ENCODE measurements at regions not wholly inside any gene's neighbourhood (a gene's known extent, or its start where the extent isn't known, plus 50 kb on each side); places are given as distances from the start of the nearest gene placed in this dataset.
A peak's percentile ranks its signal among the peaks of the same experiment; 100 is the strongest.

GRCh38 chr5:74408150-74409043 is 232.1 kb downstream of the ENC1 start:
- 55 to 100% (median 77%) methylated on average over 2 to 7 of the region's 7 CpGs for WGBS, 10 experiments
- Histone ChIP-seq H3K4me3 (no peak overlapping the region), H3K27ac (no peak overlapping the region), H3K4me1 (replicated peaks in 1 of 2) (peaks cover 15 to 36% of the 10 kb centered on the region in 2 donors)
- no peak for ATAC-seq (replicated peaks in 6 of 8)
- in situ Hi-C loops (cut with MboI; ENCODE audit: low pct_unique_long_range_greater_than_20kb in 2 of 9, low sequenced_read_pairs in 9 of 9, unreplicated experiment in 9 of 9): no loop called here

GRCh38 chr5:74407701-74408100 is 232.8 kb downstream of the ENC1 start:
- no peak for ATAC-seq (replicated peaks in 6 of 8)
- in situ Hi-C loops (cut with MboI; ENCODE audit: low pct_unique_long_range_greater_than_20kb in 2 of 9, low sequenced_read_pairs in 9 of 9, unreplicated experiment in 9 of 9): no loop called here
- 0 to 100% (median 93%) methylated on average over 1 of the region's 1 CpG; no CpG with 5 or more reads in 3 of the 10 experiments for WGBS, 10 experiments
- H3K4me3 ChIP-seq: no peak overlapping the region
- H3K4me1 ChIP-seq (replicated peaks in 1 of 2): peaks cover 14 to 36% of the 10 kb centered on the region in 2 donors
- H3K27ac ChIP-seq: no peak overlapping the region

GRCh38 chr5:74406844-74407243 is 233.7 kb downstream of the ENC1 start:
- peaks cover 7 to 28% of the 10 kb centered on the region in 2 donors for H3K4me1 ChIP-seq (replicated peaks in 1 of 2)
- no peak for ATAC-seq (replicated peaks in 6 of 8)
- no peak overlapping the region for H3K27ac ChIP-seq
- in situ Hi-C loops (cut with MboI; ENCODE audit: low pct_unique_long_range_greater_than_20kb in 2 of 9, low sequenced_read_pairs in 9 of 9, unreplicated experiment in 9 of 9): no loop called here
- 58 to 88% (median 75%) methylated on average over 3 of the region's 3 CpGs; no CpG with 5 or more reads in 3 of the 10 experiments for WGBS, 10 experiments
- H3K4me3 ChIP-seq: no peak overlapping the region

- Histone ChIP-seq H3K4me3 (no peak overlapping the region), H3K27ac (no peak overlapping the region), H3K4me1 (replicated peaks in 1 of 2) (peaks cover 4 to 19% of the 10 kb centered on the region in 2 donors)
- in situ Hi-C loops (cut with MboI; ENCODE audit: low pct_unique_long_range_greater_than_20kb in 2 of 9, low sequenced_read_pairs in 9 of 9, unreplicated experiment in 9 of 9): no loop called here
- ATAC-seq (replicated peaks in 6 of 8): no peak
- 60 to 100% (median 84%) methylated on average over 1 to 4 of the region's 4 CpGs; no CpG with 5 or more reads in 1 of the 10 experiments for WGBS, 10 experiments
Observed at GRCh38 chr5:74405593-74405992, 234.9 kb downstream of the ENC1 start.

GRCh38 chr5:74404574-74405508 is 235.7 kb downstream of the ENC1 start:
- Histone ChIP-seq H3K4me1 (replicated peaks in 1 of 2) (peaks cover 4 to 17% of the 10 kb centered on the region in 2 donors), H3K4me3 (no peak overlapping the region), H3K27ac (no peak overlapping the region)
- 34 to 100% (median 86%) methylated on average over 1 to 4 of the region's 4 CpGs for WGBS, 10 experiments
- ATAC-seq (replicated peaks in 6 of 8): peak in 1 of 8 experiments; percentile 35
- in situ Hi-C loops (cut with MboI; ENCODE audit: low pct_unique_long_range_greater_than_20kb in 2 of 9, low sequenced_read_pairs in 9 of 9, unreplicated experiment in 9 of 9): no loop called here

- 83 to 100% (median 94%) methylated on average over 1 to 2 of the region's 2 CpGs; no CpG with 5 or more reads in 5 of the 10 experiments for WGBS, 10 experiments
- Histone ChIP-seq H3K27ac (no peak overlapping the region), H3K4me1 (replicated peaks in 1 of 2) (peaks cover 4 to 17% of the 10 kb centered on the region in 2 donors), H3K4me3 (no peak overlapping the region)
- no peak for ATAC-seq (replicated peaks in 6 of 8)
- in situ Hi-C loops (cut with MboI; ENCODE audit: low pct_unique_long_range_greater_than_20kb in 2 of 9, low sequenced_read_pairs in 9 of 9, unreplicated experiment in 9 of 9): no loop called here
Observed at GRCh38 chr5:74403771-74404170, 236.8 kb downstream of the ENC1 start.

- ATAC-seq (replicated peaks in 6 of 8): peak in 5 of 8 experiments; percentile 59 to 100 (median 64)
- WGBS, 10 experiments: 20 to 100% (median 73%) methylated on average over 1 to 4 of the region's 4 CpGs; no CpG with 5 or more reads in 1 of the 10 experiments
- H3K4me3 ChIP-seq: no peak overlapping the region
- no peak overlapping the region for H3K27ac ChIP-seq
- in situ Hi-C loops (cut with MboI; ENCODE audit: low pct_unique_long_range_greater_than_20kb in 2 of 9, low sequenced_read_pairs in 9 of 9, unreplicated experiment in 9 of 9): no loop called here
- H3K4me1 ChIP-seq (replicated peaks in 1 of 2): peaks cover 4 to 10% of the 10 kb centered on the region in 2 donors
Observed at GRCh38 chr5:74402553-74402952, 238.0 kb downstream of the ENC1 start.

GRCh38 chr5:74401946-74402320 is 238.6 kb downstream of the ENC1 start:
- peaks cover 5 to 10% of the 10 kb centered on the region in 2 donors for H3K4me1 ChIP-seq (replicated peaks in 1 of 2)
- no peak overlapping the region for H3K27ac ChIP-seq
- ATAC-seq (replicated peaks in 6 of 8): no peak
- in situ Hi-C loops (cut with MboI; ENCODE audit: low pct_unique_long_range_greater_than_20kb in 2 of 9, low sequenced_read_pairs in 9 of 9, unreplicated experiment in 9 of 9): no loop called here
- no peak overlapping the region for H3K4me3 ChIP-seq
- 90 to 100% (median 100%) methylated on average over 1 to 3 of the region's 3 CpGs; no CpG with 5 or more reads in 5 of the 10 experiments for WGBS, 10 experiments

GRCh38 chr5:74401281-74401945 is 239.1 kb downstream of the ENC1 start:
- H3K4me1 ChIP-seq (replicated peaks in 1 of 2): peaks cover 7 to 10% of the 10 kb centered on the region in 2 donors
- no peak overlapping the region for H3K27ac ChIP-seq
- ATAC-seq (replicated peaks in 6 of 8): no peak
- in situ Hi-C loops (cut with MboI; ENCODE audit: low pct_unique_long_range_greater_than_20kb in 2 of 9, low sequenced_read_pairs in 9 of 9, unreplicated experiment in 9 of 9): no loop called here
- H3K4me3 ChIP-seq: no peak overlapping the region
- 52 to 100% (median 88%) methylated on average over 1 to 2 of the region's 2 CpGs; no CpG with 5 or more reads in 1 of the 10 experiments for WGBS, 10 experiments

GRCh38 chr5:74400067-74400466 is 240.5 kb downstream of the ENC1 start:
- 90 to 100% (median 100%) methylated on average over 2 of the region's 2 CpGs; no CpG with 5 or more reads in 6 of the 10 experiments for WGBS, 10 experiments
- no peak for ATAC-seq (replicated peaks in 6 of 8)
- peaks cover 7 to 8% of the 10 kb centered on the region in 2 donors for H3K4me1 ChIP-seq (replicated peaks in 1 of 2)
- in situ Hi-C loops (cut with MboI; ENCODE audit: low pct_unique_long_range_greater_than_20kb in 2 of 9, low sequenced_read_pairs in 9 of 9, unreplicated experiment in 9 of 9): no loop called here
- H3K4me3 ChIP-seq: no peak overlapping the region
- no peak overlapping the region for H3K27ac ChIP-seq

- Histone ChIP-seq H3K4me1 (replicated peaks in 1 of 2) (peaks cover 4 to 10% of the 10 kb centered on the region in 2 donors), H3K27ac (no peak overlapping the region), H3K4me3 (no peak overlapping the region)
- WGBS, 10 experiments: 40 to 91% (median 63%) methylated on average over 2 to 10 of the region's 10 CpGs
- in situ Hi-C loops (cut with MboI; ENCODE audit: low pct_unique_long_range_greater_than_20kb in 2 of 9, low sequenced_read_pairs in 9 of 9, unreplicated experiment in 9 of 9): no loop called here
- no peak for ATAC-seq (replicated peaks in 6 of 8)
Observed at GRCh38 chr5:74396913-74397622, 243.5 kb downstream of the ENC1 start.
